HuH-7.5 (cell line): ENCODE measurements at regions not wholly inside any gene's neighbourhood (a gene's known extent, or its start where the extent isn't known, plus 50 kb on each side); places are given as distances from the start of the nearest gene placed in this dataset.
A peak's percentile ranks its signal among the peaks of the same experiment; 100 is the strongest.

ENCODE experiments used
- DNase-seq: peaks from one replicate; pipeline ENCODE4 v3.0.0; 2011; ENCODE audit warnings: low spot score

GRCh38 chr1:88145752-88146151, 538.3 kb upstream of the PKN2 start:
- no peak for DNase-seq

GRCh38 chr1:88149686-88150085, 534.4 kb upstream of the PKN2 start:
- no peak for DNase-seq

DNA sequence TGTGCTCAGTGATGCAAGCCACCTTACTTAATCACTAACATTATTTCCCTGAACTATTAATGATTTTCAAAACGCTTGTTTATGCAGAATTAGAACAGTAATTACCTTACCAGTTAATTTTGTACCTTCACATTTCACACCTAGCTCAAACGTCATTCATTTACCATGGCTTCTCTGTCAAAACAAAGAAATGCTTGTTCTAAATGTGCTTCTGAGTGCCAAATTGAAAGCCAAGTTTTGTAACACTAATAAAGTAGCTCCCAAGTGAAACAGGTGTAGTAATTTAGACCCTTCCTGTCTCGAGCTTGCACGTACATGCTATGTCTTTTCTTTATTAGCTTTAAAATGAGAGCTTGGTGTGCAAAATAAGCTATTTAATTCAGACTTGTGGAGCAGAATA, 533.7 kb upstream of the PKN2 start:
- no peak for DNase-seq

GRCh38 chr1:88163187-88163586, 520.9 kb upstream of the PKN2 start:
- DNase-seq, result no peak

GRCh38 chr1:88168126-88168525, 515.9 kb upstream of the PKN2 start:
- DNase-seq, result no peak

DNA sequence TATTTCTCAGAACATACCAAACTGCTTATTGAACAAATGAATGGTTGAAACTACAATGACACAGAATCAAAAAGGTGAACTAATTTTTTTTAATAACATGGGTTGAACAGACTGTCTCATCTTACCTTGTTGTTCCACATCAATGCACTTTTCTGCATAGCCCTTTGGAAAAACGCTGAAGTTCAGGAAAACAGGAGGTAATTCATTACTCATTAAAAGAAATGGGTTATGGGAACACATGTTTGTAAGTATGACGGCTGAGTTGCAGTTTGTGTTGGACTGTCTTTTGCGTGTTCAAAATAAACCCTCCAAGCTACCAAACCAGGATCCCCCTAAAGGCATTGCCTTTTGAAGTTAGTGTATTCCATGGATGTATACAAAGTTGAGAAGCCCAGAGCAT, 514.9 kb upstream of the PKN2 start:
- no peak for DNase-seq

- no peak for DNase-seq
Observed at GRCh38 chr1:88169939-88170338, 514.1 kb upstream of the PKN2 start.

DNA sequence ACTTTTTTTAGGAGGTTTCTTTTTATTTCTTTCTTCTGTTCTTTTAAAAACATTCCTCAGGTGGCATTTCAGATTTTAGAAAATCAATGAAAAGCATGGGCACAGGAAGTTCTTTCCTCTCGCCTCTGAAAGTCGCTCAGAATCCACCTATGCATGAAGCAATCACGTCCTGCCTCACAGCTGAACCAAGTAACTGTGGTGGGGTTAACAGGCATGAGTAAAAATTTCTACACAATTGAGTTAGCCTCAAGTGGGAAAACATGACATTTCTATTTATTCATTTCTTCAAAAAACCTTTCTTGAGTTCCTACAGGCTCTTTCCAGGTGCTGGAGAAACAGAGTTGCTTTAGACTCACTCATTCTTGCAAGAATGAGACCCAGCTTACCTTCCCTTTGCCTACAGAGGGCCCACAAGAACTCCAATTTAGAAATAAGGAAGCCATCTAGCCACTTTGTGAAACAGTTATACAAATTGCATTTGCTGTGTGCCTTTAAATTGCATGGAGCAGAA, 508.9 kb upstream of the PKN2 start:
- no peak for DNase-seq

- DNase-seq, result no peak
Observed at GRCh38 chr1:88175631-88176226, 508.3 kb upstream of the PKN2 start.

DNA sequence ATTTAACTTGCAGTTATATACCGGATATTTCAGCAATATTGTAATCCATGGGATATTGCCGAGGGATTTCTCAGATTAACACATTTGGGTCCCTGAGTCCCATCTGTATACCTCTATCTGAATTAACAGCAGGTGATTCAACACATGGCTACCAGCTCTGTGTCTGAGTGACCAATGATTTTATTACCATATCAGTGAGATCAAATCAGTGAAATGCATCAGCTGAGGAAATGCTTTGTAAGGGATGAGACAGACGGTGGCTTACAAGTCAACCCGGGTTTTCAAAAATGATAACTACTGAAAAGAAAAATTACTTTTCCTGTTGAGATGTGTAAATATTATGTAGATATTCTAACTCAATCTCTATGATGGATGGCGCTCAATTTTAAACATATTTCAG, 504.1 kb upstream of the PKN2 start:
- DNase-seq, result no peak

DNA sequence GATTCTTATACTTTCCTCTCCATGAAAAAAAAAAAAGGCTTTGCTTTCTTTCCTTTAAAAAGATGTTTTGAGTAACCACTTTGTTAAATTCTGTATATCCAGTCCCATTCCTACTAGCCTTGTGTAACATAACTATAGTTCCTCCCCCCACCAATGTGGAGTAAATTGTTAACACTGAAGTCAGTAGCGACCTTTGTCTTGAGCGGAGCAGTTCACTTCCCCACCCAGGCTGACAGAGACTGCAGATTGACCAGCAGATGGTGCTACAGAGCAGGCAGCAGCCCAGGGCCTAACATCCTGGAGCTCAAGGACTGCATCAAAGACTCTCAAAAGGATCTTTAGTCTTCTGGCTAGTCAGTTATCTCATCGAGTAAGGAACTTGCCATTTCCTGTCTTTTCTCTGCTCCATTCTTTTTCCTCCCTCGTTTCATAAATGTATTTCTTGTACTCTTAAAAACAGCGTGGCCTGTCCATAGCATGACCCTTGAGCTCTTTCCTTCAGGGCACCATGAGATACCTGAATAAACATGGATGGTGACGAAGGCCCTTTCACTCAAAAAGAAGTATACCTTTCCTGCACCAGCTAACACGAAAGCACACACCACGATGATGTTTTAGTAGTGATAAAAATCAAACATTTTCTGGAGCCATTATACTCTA, 503.5 kb upstream of the PKN2 start:
- peak; percentile 20 for DNase-seq

DNA sequence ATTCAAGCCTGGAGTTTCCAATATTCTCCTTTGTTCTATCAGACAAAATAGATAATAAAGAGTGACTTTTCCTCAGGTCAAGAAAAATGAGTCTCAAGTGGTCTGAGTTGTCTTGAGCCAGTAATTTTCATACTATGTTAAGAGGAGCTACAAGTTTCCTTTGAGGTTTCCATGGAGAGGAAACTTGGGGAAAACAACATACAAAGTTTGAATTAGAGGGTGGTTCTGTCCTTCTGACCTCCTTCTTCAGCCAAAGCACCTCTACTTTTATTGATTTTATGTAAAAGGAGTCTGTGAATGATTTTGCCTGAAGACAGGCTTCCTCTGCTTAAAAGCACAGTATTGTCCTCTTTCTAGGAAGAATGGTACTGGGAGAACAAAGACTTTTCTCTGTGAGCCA, 497.2 kb upstream of the PKN2 start:
- DNase-seq, result no peak

GRCh38 chr1:88188038-88188437, 496.0 kb upstream of the PKN2 start:
- DNase-seq, result no peak

- DNase-seq, result no peak
Observed at GRCh38 chr1:88189525-88189924, 494.5 kb upstream of the PKN2 start.

DNA sequence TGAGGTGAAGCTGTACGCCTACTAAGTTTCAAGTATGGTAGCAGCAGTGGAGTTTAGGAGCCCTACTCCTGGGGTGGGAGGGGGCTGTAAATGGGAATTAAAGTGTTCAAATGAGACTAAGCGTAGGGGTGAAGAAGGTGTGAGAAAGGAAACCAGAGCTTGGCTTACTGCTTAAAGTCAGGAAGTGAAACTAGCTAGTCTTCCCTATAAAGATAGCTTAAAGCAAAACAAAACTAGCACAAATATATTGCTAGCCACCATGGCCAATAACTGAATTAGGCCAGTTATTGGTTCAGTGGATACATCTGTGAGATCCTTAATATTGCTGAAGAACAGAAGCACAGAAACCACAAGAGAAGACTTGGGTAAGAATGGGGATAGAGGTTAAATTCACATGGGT, 492.2 kb upstream of the PKN2 start:
- no peak for DNase-seq

GRCh38 chr1:88194542-88194941, 489.5 kb upstream of the PKN2 start:
- no peak for DNase-seq

DNA sequence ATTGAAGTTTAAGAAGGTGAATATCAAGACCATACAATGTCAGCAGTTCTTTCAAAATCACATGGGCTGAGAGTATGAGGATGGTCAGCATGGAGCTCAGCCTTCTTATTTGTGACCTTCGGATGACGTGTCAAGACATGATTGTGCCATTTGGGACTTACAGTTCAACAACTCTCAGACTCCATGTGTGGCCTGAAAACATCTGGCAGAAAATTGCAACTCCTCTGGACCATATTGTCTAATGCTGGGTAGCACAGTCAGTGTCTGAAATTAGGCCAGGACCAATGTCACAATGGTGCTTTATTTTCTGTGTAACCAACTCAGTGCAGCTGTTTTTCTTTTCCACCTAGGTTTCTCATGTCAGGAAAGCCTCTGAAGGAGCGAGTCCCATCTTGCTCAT, 483.5 kb upstream of the PKN2 start:
- DNase-seq, result no peak

DNA sequence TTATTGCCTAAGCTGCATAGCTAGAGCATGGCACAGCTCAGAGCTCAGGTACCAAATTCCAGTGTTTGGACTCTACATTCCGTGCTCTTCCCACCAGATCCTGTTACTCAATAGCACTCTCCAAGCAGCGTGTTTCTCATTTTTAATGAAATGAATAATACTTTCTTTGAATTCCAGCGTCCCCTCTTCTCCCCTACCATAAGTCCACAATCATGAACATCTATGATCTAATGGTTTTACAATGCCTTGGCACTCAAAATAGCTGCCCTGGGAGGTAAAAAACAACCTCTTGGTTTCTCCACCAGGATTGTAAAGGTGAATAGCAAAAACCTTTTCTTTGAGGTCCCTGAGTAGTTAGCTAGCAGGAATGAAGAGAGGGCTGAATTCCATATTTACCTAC, 480.0 kb upstream of the PKN2 start:
- no peak for DNase-seq

- DNase-seq, result no peak
Observed at GRCh38 chr1:88204612-88205167, 479.4 kb upstream of the PKN2 start.

GRCh38 chr1:88208389-88208788, 475.7 kb upstream of the PKN2 start:
- no peak for DNase-seq

GRCh38 chr1:88210103-88210787, 473.8 kb upstream of the PKN2 start:
- DNase-seq, result no peak

DNA sequence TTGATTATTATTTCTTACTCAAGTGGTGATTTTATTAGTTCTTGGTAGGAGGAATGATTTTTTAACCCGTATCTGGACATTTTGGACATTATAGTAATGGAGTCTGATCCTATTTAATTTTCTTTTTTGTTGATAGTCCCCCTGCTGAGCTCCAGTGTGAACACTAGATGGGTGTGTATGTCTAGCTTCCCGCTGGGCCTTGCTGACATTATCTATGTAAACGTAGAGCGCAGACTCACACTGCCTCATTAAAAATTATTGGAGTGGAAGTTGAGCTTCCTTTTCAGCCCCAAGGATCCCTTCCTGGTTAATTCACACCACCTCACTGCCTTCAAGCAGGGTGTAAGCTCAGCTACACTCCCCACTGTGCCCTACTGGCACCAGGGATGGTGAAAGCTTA, 467.6 kb upstream of the PKN2 start:
- no peak for DNase-seq

- DNase-seq, result no peak
Observed at GRCh38 chr1:88217386-88217785, 466.7 kb upstream of the PKN2 start.
